ENCODE measurements at regions not wholly inside any gene's neighbourhood (a gene's known extent, or its start where the extent isn't known, plus 50 kb on each side); places are given as distances from the start of the nearest gene placed in this dataset.

- DNase-seq = no peak
- no peaks in the 10 kb centered on the region for H3K4me1 Mint-ChIP-seq
- H3K27ac Mint-ChIP-seq = no peak overlapping the region
- Histone ChIP-seq H3K4me3 (ENCODE audit: low read length) (no peak overlapping the region), H3K36me3 (ENCODE audit: insufficient read depth, low read length) (no peaks in the 10 kb centered on the region), H3K4me1 (ENCODE audit: insufficient read depth, low read length) (no peaks in the 10 kb centered on the region), H3K9me3 (ENCODE audit: low read length) (no peaks in the 10 kb centered on the region), H3K27ac (ENCODE audit: low read depth, low read length) (no peak overlapping the region), H3K27me3 (ENCODE audit: insufficient read depth, low read length, poor library complexity, severe bottlenecking) (no peaks in the 10 kb centered on the region)
- ChIA-PET POLR2A (no interaction called here), CTCF (no interaction called here)
- no peaks in the 10 kb centered on the region for H3K9me3 Mint-ChIP-seq
- no peaks in the 10 kb centered on the region for H3K36me3 Mint-ChIP-seq
- H3K27me3 Mint-ChIP-seq = peaks cover 3 to 6% of the 10 kb centered on the region in 2 donors
- no peak overlapping the region for H3K4me3 Mint-ChIP-seq
Measured at GRCh38 chr15:98455904-98456303, 192.4 kb upstream of the IGF1R start.

- Mint-ChIP-seq H3K36me3 (no peaks in the 10 kb centered on the region), H3K4me1 (no peaks in the 10 kb centered on the region), H3K9me3 (peaks cover 17 to 33% (median 23%) of the 10 kb centered on the region in 5 donors), H3K27me3 (peaks cover 0 to 4% of the 10 kb centered on the region in 2 donors), H3K27ac (no peak overlapping the region), H3K4me3 (no peak overlapping the region)
- CTCF ChIA-PET = no interaction called here
- no peaks in the 10 kb centered on the region for H3K4me1 ChIP-seq (ENCODE audit: insufficient read depth, low read length)
- POLR2A ChIA-PET = no interaction called here
- peaks cover 4% of the 10 kb centered on the region for H3K9me3 ChIP-seq (ENCODE audit: low read length)
- no peak for DNase-seq
- no peak overlapping the region for H3K4me3 ChIP-seq (ENCODE audit: low read length)
- no peak overlapping the region for H3K27ac ChIP-seq (ENCODE audit: low read depth, low read length)
- no peaks in the 10 kb centered on the region for H3K36me3 ChIP-seq (ENCODE audit: insufficient read depth, low read length)
- no peaks in the 10 kb centered on the region for H3K27me3 ChIP-seq (ENCODE audit: insufficient read depth, low read length, poor library complexity, severe bottlenecking)
Measured at GRCh38 chr15:98476559-98476958, 171.8 kb upstream of the IGF1R start.

GRCh38 chr15:98480844-98481243 is 167.5 kb upstream of the IGF1R start:
- no peak overlapping the region for H3K4me3 ChIP-seq (ENCODE audit: low read length)
- Mint-ChIP-seq H3K4me1 (no peaks in the 10 kb centered on the region), H3K27ac (no peak overlapping the region), H3K9me3 (peaks cover 8 to 29% (median 17%) of the 10 kb centered on the region in 5 donors), H3K36me3 (no peaks in the 10 kb centered on the region), H3K27me3 (peaks cover 0 to 4% of the 10 kb centered on the region in 2 donors), H3K4me3 (no peak overlapping the region)
- peaks cover 4% of the 10 kb centered on the region for H3K9me3 ChIP-seq (ENCODE audit: low read length)
- ChIA-PET CTCF (no interaction called here), POLR2A (no interaction called here)
- no peak overlapping the region for H3K27ac ChIP-seq (ENCODE audit: low read depth, low read length)
- H3K27me3 ChIP-seq (ENCODE audit: insufficient read depth, low read length, poor library complexity, severe bottlenecking) = no peaks in the 10 kb centered on the region
- DNase-seq = no peak
- H3K4me1 ChIP-seq (ENCODE audit: insufficient read depth, low read length) = no peaks in the 10 kb centered on the region
- no peaks in the 10 kb centered on the region for H3K36me3 ChIP-seq (ENCODE audit: insufficient read depth, low read length)

GRCh38 chr15:98483575-98484130 is 164.7 kb upstream of the IGF1R start:
- no peaks in the 10 kb centered on the region for H3K9me3 ChIP-seq (ENCODE audit: low read length)
- Mint-ChIP-seq H3K9me3 (peaks cover 0 to 14% (median 5%) of the 10 kb centered on the region in 5 donors), H3K4me3 (no peak overlapping the region), H3K4me1 (no peaks in the 10 kb centered on the region), H3K36me3 (no peaks in the 10 kb centered on the region), H3K27me3 (peaks cover 2 to 4% of the 10 kb centered on the region in 2 donors), H3K27ac (no peak overlapping the region)
- ChIA-PET POLR2A (no interaction called here), CTCF (no interaction called here)
- no peaks in the 10 kb centered on the region for H3K36me3 ChIP-seq (ENCODE audit: insufficient read depth, low read length)
- H3K4me1 ChIP-seq (ENCODE audit: insufficient read depth, low read length) = no peaks in the 10 kb centered on the region
- DNase-seq = no peak
- H3K27me3 ChIP-seq (ENCODE audit: insufficient read depth, low read length, poor library complexity, severe bottlenecking) = no peaks in the 10 kb centered on the region
- no peak overlapping the region for H3K27ac ChIP-seq (ENCODE audit: low read depth, low read length)
- H3K4me3 ChIP-seq (ENCODE audit: low read length) = no peak overlapping the region

- POLR2A ChIA-PET = no interaction called here
- Mint-ChIP-seq H3K4me3 (no peak overlapping the region), H3K36me3 (no peaks in the 10 kb centered on the region), H3K9me3 (peaks cover 0 to 11% (median 5%) of the 10 kb centered on the region in 5 donors), H3K27ac (no peak overlapping the region), H3K27me3 (peaks cover 0 to 2% of the 10 kb centered on the region in 2 donors), H3K4me1 (no peaks in the 10 kb centered on the region)
- Histone ChIP-seq H3K27me3 (ENCODE audit: insufficient read depth, low read length, poor library complexity, severe bottlenecking) (no peaks in the 10 kb centered on the region), H3K4me3 (ENCODE audit: low read length) (no peak overlapping the region), H3K36me3 (ENCODE audit: insufficient read depth, low read length) (no peaks in the 10 kb centered on the region), H3K9me3 (ENCODE audit: low read length) (no peaks in the 10 kb centered on the region), H3K4me1 (ENCODE audit: insufficient read depth, low read length) (no peaks in the 10 kb centered on the region), H3K27ac (ENCODE audit: low read depth, low read length) (no peak overlapping the region)
- DNase-seq = no peak
- CTCF ChIA-PET = no interaction called here
Measured at GRCh38 chr15:98484914-98485313, 163.4 kb upstream of the IGF1R start.

- no peaks in the 10 kb centered on the region for H3K36me3 Mint-ChIP-seq
- no peaks in the 10 kb centered on the region for H3K9me3 ChIP-seq (ENCODE audit: low read length)
- no peaks in the 10 kb centered on the region for H3K4me1 ChIP-seq (ENCODE audit: insufficient read depth, low read length)
- no peak overlapping the region for H3K4me3 ChIP-seq (ENCODE audit: low read length)
- H3K27ac ChIP-seq (ENCODE audit: low read depth, low read length) = no peak overlapping the region
- no peak overlapping the region for H3K27ac Mint-ChIP-seq
- no peaks in the 10 kb centered on the region for H3K4me1 Mint-ChIP-seq
- peaks cover 0 to 11% (median 5%) of the 10 kb centered on the region in 5 donors for H3K9me3 Mint-ChIP-seq
- no peaks in the 10 kb centered on the region for H3K36me3 ChIP-seq (ENCODE audit: insufficient read depth, low read length)
- no peak overlapping the region for H3K4me3 Mint-ChIP-seq
- ChIA-PET CTCF (no interaction called here), POLR2A (no interaction called here)
- no peaks in the 10 kb centered on the region for H3K27me3 ChIP-seq (ENCODE audit: insufficient read depth, low read length, poor library complexity, severe bottlenecking)
- peaks cover 0 to 2% of the 10 kb centered on the region in 2 donors for H3K27me3 Mint-ChIP-seq
- DNase-seq = no peak
Measured at GRCh38 chr15:98485451-98485850, 162.9 kb upstream of the IGF1R start.

GRCh38 chr15:98493966-98494511 is 154.3 kb upstream of the IGF1R start:
- H3K36me3 Mint-ChIP-seq = no peaks in the 10 kb centered on the region
- Histone ChIP-seq H3K36me3 (ENCODE audit: insufficient read depth, low read length) (no peaks in the 10 kb centered on the region), H3K9me3 (ENCODE audit: low read length) (no peaks in the 10 kb centered on the region), H3K4me1 (ENCODE audit: insufficient read depth, low read length) (no peaks in the 10 kb centered on the region), H3K27ac (ENCODE audit: low read depth, low read length) (no peak overlapping the region), H3K27me3 (ENCODE audit: insufficient read depth, low read length, poor library complexity, severe bottlenecking) (no peaks in the 10 kb centered on the region), H3K4me3 (ENCODE audit: low read length) (no peak overlapping the region)
- H3K4me3 Mint-ChIP-seq = no peak overlapping the region
- ChIA-PET CTCF (interaction anchor here (1.0 kb wide), 1 partner anchor 26 kb away, joined by 3 read pairs; no protein-coding TSS in a partner anchor), POLR2A (no interaction called here)
- no peak for DNase-seq
- no peak overlapping the region for H3K27ac Mint-ChIP-seq
- peaks cover 0 to 12% (median 2%) of the 10 kb centered on the region in 5 donors for H3K9me3 Mint-ChIP-seq
- H3K4me1 Mint-ChIP-seq = no peaks in the 10 kb centered on the region
- H3K27me3 Mint-ChIP-seq = no peaks in the 10 kb centered on the region

GRCh38 chr15:98501192-98501591 is 147.1 kb upstream of the IGF1R start:
- no peaks in the 10 kb centered on the region for H3K4me1 Mint-ChIP-seq
- H3K36me3 Mint-ChIP-seq = no peaks in the 10 kb centered on the region
- H3K27me3 ChIP-seq (ENCODE audit: insufficient read depth, low read length, poor library complexity, severe bottlenecking) = no peaks in the 10 kb centered on the region
- H3K4me1 ChIP-seq (ENCODE audit: insufficient read depth, low read length) = no peaks in the 10 kb centered on the region
- ChIA-PET POLR2A (no interaction called here), CTCF (no interaction called here)
- no peak overlapping the region for H3K27ac Mint-ChIP-seq
- no peak overlapping the region for H3K4me3 ChIP-seq (ENCODE audit: low read length)
- no peak for DNase-seq
- H3K9me3 Mint-ChIP-seq = peaks cover 5 to 14% (median 8%) of the 10 kb centered on the region in 5 donors
- H3K9me3 ChIP-seq (ENCODE audit: low read length) = peaks cover 3% of the 10 kb centered on the region
- H3K27me3 Mint-ChIP-seq = peaks cover 19 to 23% of the 10 kb centered on the region in 2 donors
- H3K27ac ChIP-seq (ENCODE audit: low read depth, low read length) = no peak overlapping the region
- H3K4me3 Mint-ChIP-seq = no peak overlapping the region
- no peaks in the 10 kb centered on the region for H3K36me3 ChIP-seq (ENCODE audit: insufficient read depth, low read length)

Data from CD8-positive, alpha-beta memory T cell (primary cell).